Memory B cell (primary cell): ENCODE measurements at regions not wholly inside any gene's neighbourhood (a gene's known extent, or its start where the extent isn't known, plus 50 kb on each side); places are given as distances from the start of the nearest gene placed in this dataset.

Experiments
- ATAC-seq: fragments of 150-1000 bp; cut with Tn5 transposase; 2 replicates; pipeline ENCODE4 v1.10.0; 2021; ENCODE audit warnings: low read depth, mild to moderate bottlenecking, moderate library complexity
- DNase-seq, 2 donors: peaks; one replicate each; pipeline ENCODE4 v3.0.0; 2022; ENCODE audit warnings: low spot score in 2 of 2
- H3K27ac Mint-ChIP-seq: one replicate; pipeline ENCODE4 v1.8.0; 2022; ENCODE audit warnings: mild to moderate bottlenecking, moderate library complexity, mixed read lengths
- H3K27me3 Mint-ChIP-seq: one replicate; pipeline ENCODE4 v1.8.0; 2022; ENCODE audit warnings: mixed read lengths
- H3K36me3 Mint-ChIP-seq: one replicate; pipeline ENCODE4 v1.8.0; 2022; ENCODE audit warnings: mild to moderate bottlenecking, mixed read lengths
- H3K4me1 Mint-ChIP-seq: one replicate; pipeline ENCODE4 v1.8.0; 2022; ENCODE audit warnings: mixed read lengths
- H3K4me3 Mint-ChIP-seq: one replicate; pipeline ENCODE4 v1.8.0; 2022; ENCODE audit warnings: mild to moderate bottlenecking, moderate library complexity, mixed read lengths
- H3K9me3 Mint-ChIP-seq: one replicate; pipeline ENCODE4 v1.8.0; 2022; ENCODE audit warnings: mixed read lengths

GRCh38 chr4:10977534-10977933 lies 293.0 kb upstream of the CLNK start:
- Mint-ChIP-seq H3K4me1 (peaks cover 19% of the 10 kb centered on the region), H3K4me3 (peak overlapping the region; percentile 46), H3K27me3 (no peaks in the 10 kb centered on the region), H3K27ac (no peak overlapping the region), H3K9me3 (peaks cover 6% of the 10 kb centered on the region), H3K36me3 (no peaks in the 10 kb centered on the region)
- ATAC-seq (peak; percentile 96), DNase-seq (peak in 1 of 2 donors; percentile 35)

- DNase-seq (peak in 1 of 2 donors; percentile 13), ATAC-seq (peak; percentile 47)
- Mint-ChIP-seq H3K4me1 (peaks cover 16% of the 10 kb centered on the region), H3K4me3 (no peak overlapping the region), H3K9me3 (peaks cover 6% of the 10 kb centered on the region), H3K27ac (peak overlapping the region; percentile 49), H3K27me3 (no peaks in the 10 kb centered on the region), H3K36me3 (no peaks in the 10 kb centered on the region)
Measured at GRCh38 chr4:10974371-10974770, 289.8 kb upstream of the CLNK start.

- Mint-ChIP-seq H3K27me3 (no peaks in the 10 kb centered on the region), H3K27ac (no peak overlapping the region), H3K9me3 (peaks cover 6% of the 10 kb centered on the region), H3K36me3 (no peaks in the 10 kb centered on the region), H3K4me3 (no peak overlapping the region), H3K4me1 (peaks cover 16% of the 10 kb centered on the region)
- DNase-seq (no peak), ATAC-seq (no peak)
Measured at GRCh38 chr4:10973686-10974085, 289.1 kb upstream of the CLNK start.

- DNase-seq, result no peak
- Mint-ChIP-seq H3K4me1 (peaks cover 8% of the 10 kb centered on the region), H3K36me3 (no peaks in the 10 kb centered on the region), H3K4me3 (no peak overlapping the region), H3K9me3 (peaks cover 6% of the 10 kb centered on the region), H3K27me3 (no peaks in the 10 kb centered on the region), H3K27ac (no peak overlapping the region)
- ATAC-seq, result no peak
Measured at GRCh38 chr4:10971800-10972401, 287.3 kb upstream of the CLNK start.

GRCh38 chr4:10965196-10965595 lies 280.6 kb upstream of the CLNK start:
- Mint-ChIP-seq H3K27ac (no peak overlapping the region), H3K27me3 (no peaks in the 10 kb centered on the region), H3K4me1 (peaks cover 13% of the 10 kb centered on the region), H3K9me3 (peaks cover 5% of the 10 kb centered on the region), H3K36me3 (peaks cover 2% of the 10 kb centered on the region), H3K4me3 (no peak overlapping the region)
- no peak for ATAC-seq
- DNase-seq, result no peak

GRCh38 chr4:10963958-10964703 lies 279.6 kb upstream of the CLNK start:
- peaks cover 5% of the 10 kb centered on the region for H3K9me3 Mint-ChIP-seq
- H3K36me3 Mint-ChIP-seq, result peaks cover 2% of the 10 kb centered on the region
- no peak overlapping the region for H3K4me3 Mint-ChIP-seq
- peaks cover 1% of the 10 kb centered on the region for H3K27me3 Mint-ChIP-seq
- DNase-seq (no peak), ATAC-seq (no peak)
- peaks cover 15% of the 10 kb centered on the region for H3K4me1 Mint-ChIP-seq
- no peak overlapping the region for H3K27ac Mint-ChIP-seq

GRCh38 chr4:10963241-10963640 lies 278.7 kb upstream of the CLNK start:
- Mint-ChIP-seq H3K27me3 (peaks cover 1% of the 10 kb centered on the region), H3K27ac (no peak overlapping the region), H3K36me3 (peaks cover 2% of the 10 kb centered on the region), H3K4me1 (peaks cover 15% of the 10 kb centered on the region), H3K4me3 (no peak overlapping the region), H3K9me3 (peaks cover 5% of the 10 kb centered on the region)
- DNase-seq (no peak), ATAC-seq (no peak)

GRCh38 chr4:10962246-10962645 lies 277.7 kb upstream of the CLNK start:
- Mint-ChIP-seq H3K27ac (no peak overlapping the region), H3K27me3 (peaks cover 1% of the 10 kb centered on the region), H3K4me3 (no peak overlapping the region), H3K9me3 (peaks cover 5% of the 10 kb centered on the region), H3K36me3 (peaks cover 2% of the 10 kb centered on the region), H3K4me1 (peaks cover 15% of the 10 kb centered on the region)
- ATAC-seq (no peak), DNase-seq (no peak)

GRCh38 chr4:10960389-10960788 lies 275.8 kb upstream of the CLNK start:
- H3K4me1 Mint-ChIP-seq, result peaks cover 15% of the 10 kb centered on the region
- H3K9me3 Mint-ChIP-seq, result peaks cover 2% of the 10 kb centered on the region
- DNase-seq (no peak), ATAC-seq (no peak)
- peaks cover 2% of the 10 kb centered on the region for H3K36me3 Mint-ChIP-seq
- no peak overlapping the region for H3K27ac Mint-ChIP-seq
- H3K4me3 Mint-ChIP-seq, result no peak overlapping the region
- H3K27me3 Mint-ChIP-seq, result peaks cover 1% of the 10 kb centered on the region

- peaks cover 20% of the 10 kb centered on the region for H3K4me1 Mint-ChIP-seq
- no peak overlapping the region for H3K27ac Mint-ChIP-seq
- no peaks in the 10 kb centered on the region for H3K36me3 Mint-ChIP-seq
- peaks cover 1% of the 10 kb centered on the region for H3K27me3 Mint-ChIP-seq
- DNase-seq (no peak), ATAC-seq (no peak)
- no peak overlapping the region for H3K4me3 Mint-ChIP-seq
- H3K9me3 Mint-ChIP-seq, result peaks cover 2% of the 10 kb centered on the region
Measured at GRCh38 chr4:10959586-10959985, 275.0 kb upstream of the CLNK start.

GRCh38 chr4:10958226-10958856 lies 273.8 kb upstream of the CLNK start:
- Mint-ChIP-seq H3K9me3 (no peaks in the 10 kb centered on the region), H3K27ac (no peak overlapping the region), H3K36me3 (no peaks in the 10 kb centered on the region), H3K4me3 (no peak overlapping the region), H3K4me1 (peaks cover 14% of the 10 kb centered on the region), H3K27me3 (peaks cover 1% of the 10 kb centered on the region)
- DNase-seq (no peak), ATAC-seq (no peak)

- Mint-ChIP-seq H3K4me3 (no peak overlapping the region), H3K36me3 (no peaks in the 10 kb centered on the region), H3K27me3 (no peaks in the 10 kb centered on the region), H3K9me3 (no peaks in the 10 kb centered on the region), H3K27ac (no peak overlapping the region), H3K4me1 (peaks cover 15% of the 10 kb centered on the region)
- no peak for ATAC-seq
- no peak for DNase-seq
Measured at GRCh38 chr4:10951306-10951705, 266.7 kb upstream of the CLNK start.

- H3K4me1 Mint-ChIP-seq, result peaks cover 10% of the 10 kb centered on the region
- no peaks in the 10 kb centered on the region for H3K36me3 Mint-ChIP-seq
- no peak overlapping the region for H3K27ac Mint-ChIP-seq
- DNase-seq (no peak), ATAC-seq (no peak)
- H3K27me3 Mint-ChIP-seq, result no peaks in the 10 kb centered on the region
- no peaks in the 10 kb centered on the region for H3K9me3 Mint-ChIP-seq
- H3K4me3 Mint-ChIP-seq, result no peak overlapping the region
Measured at GRCh38 chr4:10949039-10949733, 264.6 kb upstream of the CLNK start.

- Mint-ChIP-seq H3K27me3 (no peaks in the 10 kb centered on the region), H3K4me1 (peaks cover 10% of the 10 kb centered on the region), H3K27ac (no peak overlapping the region), H3K36me3 (no peaks in the 10 kb centered on the region), H3K4me3 (no peak overlapping the region), H3K9me3 (no peaks in the 10 kb centered on the region)
- no peak for DNase-seq
- no peak for ATAC-seq
Measured at GRCh38 chr4:10947898-10948297, 263.3 kb upstream of the CLNK start.
